Cardiac muscle cell (in vitro differentiated cells and primary cell): ENCODE measurements at regions not wholly inside any gene's neighbourhood (a gene's known extent, or its start where the extent isn't known, plus 50 kb on each side); places are given as distances from the start of the nearest gene placed in this dataset.

Experiments
- DNase-seq, 2 donors: peaks; one replicate each; pipeline versions ENCODE4 v3.0.0 to v3.0.0-alpha.2; 2010 to 2017; ENCODE audit warnings: low read depth in 1 of 2, low spot score in 1 of 2
- H3K27ac ChIP-seq: fragments of 200-600 bp; sonication (generic); 2 replicates; pipeline ENCODE4 v1.5.1; 2016
- H3K27me3 ChIP-seq: fragments of 200-600 bp; sonication (generic); 2 replicates; pipeline ENCODE4 v1.6.0; 2016; ENCODE audit warnings: control low read depth
- H3K36me3 ChIP-seq: fragments of 200-600 bp; sonication (generic); 2 replicates; pipeline ENCODE4 v1.5.1; 2016; ENCODE audit warnings: control low read depth
- H3K4me1 ChIP-seq: fragments of 200-600 bp; sonication (generic); 2 replicates; pipeline ENCODE4 v1.8.1; 2017; ENCODE audit warnings: low read depth, mild to moderate bottlenecking, mixed run types
- H3K4me3 ChIP-seq: fragments of 200-600 bp; sonication (generic); 2 replicates; pipeline ENCODE4 v1.5.1; 2016; ENCODE audit warnings: mild to moderate bottlenecking
- H3K9me3 ChIP-seq: fragments of 200-600 bp; sonication (generic); 2 replicates; pipeline ENCODE4 v1.5.1; 2017; ENCODE audit warnings: low read depth, mild to moderate bottlenecking, control low read depth
- CTCF ChIP-seq: IDR thresholded peaks from 2 replicates; pipeline ENCODE4 v1.5.1; 2012; ENCODE audit warnings: low read depth, mild to moderate bottlenecking, low read length

- no peak overlapping the region for H3K4me3 ChIP-seq
- no peaks in the 10 kb centered on the region for H3K36me3 ChIP-seq
- peaks cover 7% of the 10 kb centered on the region for H3K4me1 ChIP-seq
- TF ChIP-seq CTCF, result no peak
- no peaks in the 10 kb centered on the region for H3K27me3 ChIP-seq
- H3K9me3 ChIP-seq, result no peaks in the 10 kb centered on the region
- H3K27ac ChIP-seq, result no peak overlapping the region
- DNase-seq, result peak in 1 of 2 donors; percentile 21
Observed at GRCh38 chr6:140923048-140923447, 1209.7 kb upstream of the GJE1 start.

- peak; percentile 83 for TF ChIP-seq CTCF
- no peak overlapping the region for H3K27ac ChIP-seq
- DNase-seq, result peak; percentile 68 to 87
- H3K9me3 ChIP-seq, result no peaks in the 10 kb centered on the region
- no peaks in the 10 kb centered on the region for H3K27me3 ChIP-seq
- no peak overlapping the region for H3K4me3 ChIP-seq
- H3K4me1 ChIP-seq, result peaks cover 7% of the 10 kb centered on the region
- H3K36me3 ChIP-seq, result no peaks in the 10 kb centered on the region
Observed at GRCh38 chr6:140921366-140922226, 1211.1 kb upstream of the GJE1 start.

GRCh38 chr6:140917911-140918310 lies 1214.8 kb upstream of the GJE1 start:
- Histone ChIP-seq H3K27ac (no peak overlapping the region), H3K4me3 (no peak overlapping the region), H3K27me3 (no peaks in the 10 kb centered on the region), H3K4me1 (peaks cover 7% of the 10 kb centered on the region), H3K36me3 (no peaks in the 10 kb centered on the region), H3K9me3 (no peaks in the 10 kb centered on the region)
- no peak for DNase-seq
- no peak for TF ChIP-seq CTCF

- Histone ChIP-seq H3K27me3 (no peaks in the 10 kb centered on the region), H3K4me1 (no peaks in the 10 kb centered on the region), H3K9me3 (no peaks in the 10 kb centered on the region), H3K4me3 (no peak overlapping the region), H3K36me3 (no peaks in the 10 kb centered on the region), H3K27ac (no peak overlapping the region)
- TF ChIP-seq CTCF, result no peak
- DNase-seq, result no peak
Observed at GRCh38 chr6:140915551-140915950, 1217.2 kb upstream of the GJE1 start.

GRCh38 chr6:140915103-140915502 lies 1217.6 kb upstream of the GJE1 start:
- Histone ChIP-seq H3K4me3 (no peak overlapping the region), H3K4me1 (no peaks in the 10 kb centered on the region), H3K36me3 (no peaks in the 10 kb centered on the region), H3K27ac (no peak overlapping the region), H3K9me3 (no peaks in the 10 kb centered on the region), H3K27me3 (no peaks in the 10 kb centered on the region)
- no peak for DNase-seq
- no peak for TF ChIP-seq CTCF
